ENCODE measurements at regions not wholly inside any gene's neighbourhood (a gene's known extent, or its start where the extent isn't known, plus 50 kb on each side); places are given as distances from the start of the nearest gene placed in this dataset.

- TF ChIP-seq EZH2phosphoT487 (IDR thresholded peaks at IDR 0.05; ENCODE audit: borderline replicate concordance, low read length) (no peak), CTCF (IDR thresholded peaks at IDR 0.05; ENCODE audit: low read depth, low read length, poor library complexity, severe bottlenecking) (no peak)
- Histone ChIP-seq H3K9me3 (ENCODE audit: control insufficient read depth, insufficient read depth, low read length) (no peaks in the 10 kb centered on the region), H4K20me1 (ENCODE audit: control insufficient read depth, insufficient read depth, low read depth, low read length) (no peaks in the 10 kb centered on the region), H3F3A (ENCODE audit: control insufficient read depth, insufficient read depth) (no peaks in the 10 kb centered on the region), H3K36me3 (ENCODE audit: control insufficient read depth, low read length) (no peaks in the 10 kb centered on the region), H3K9me2 (replicated peaks; ENCODE audit: control insufficient read depth, low read length) (no peaks in the 10 kb centered on the region), H3K27me3 (ENCODE audit: control insufficient read depth, low read length) (peaks cover 23% of the 10 kb centered on the region), H3K4me2 (ENCODE audit: low read length) (no peak overlapping the region), H3K27ac (ENCODE audit: low read depth, low read length) (no peak overlapping the region), H3K4me3 (ENCODE audit: low read length) (no peak overlapping the region), H3K79me2 (ENCODE audit: control insufficient read depth, low read length) (no peaks in the 10 kb centered on the region), H3K4me1 (ENCODE audit: control insufficient read depth, low read length) (no peaks in the 10 kb centered on the region)
Measured at GRCh38 chr6:21666853-21667681, 73.5 kb downstream of the SOX4 start.

- H3K4me3 ChIP-seq (ENCODE audit: low read length) = no peak overlapping the region
- no peaks in the 10 kb centered on the region for H3K79me2 ChIP-seq (ENCODE audit: control insufficient read depth, low read length)
- no peaks in the 10 kb centered on the region for H3K9me3 ChIP-seq (ENCODE audit: control insufficient read depth, insufficient read depth, low read length)
- H3K9me2 ChIP-seq (replicated peaks; ENCODE audit: control insufficient read depth, low read length) = no peaks in the 10 kb centered on the region
- H4K20me1 ChIP-seq (ENCODE audit: control insufficient read depth, insufficient read depth, low read depth, low read length) = no peaks in the 10 kb centered on the region
- TF ChIP-seq EZH2phosphoT487 (IDR thresholded peaks at IDR 0.05; ENCODE audit: borderline replicate concordance, low read length) (no peak), CTCF (IDR thresholded peaks at IDR 0.05; ENCODE audit: low read depth, low read length, poor library complexity, severe bottlenecking) (no peak)
- peaks cover 23% of the 10 kb centered on the region for H3K27me3 ChIP-seq (ENCODE audit: control insufficient read depth, low read length)
- no peaks in the 10 kb centered on the region for H3K4me1 ChIP-seq (ENCODE audit: control insufficient read depth, low read length)
- no peaks in the 10 kb centered on the region for H3K36me3 ChIP-seq (ENCODE audit: control insufficient read depth, low read length)
- H3F3A ChIP-seq (ENCODE audit: control insufficient read depth, insufficient read depth) = no peaks in the 10 kb centered on the region
- no peak overlapping the region for H3K4me2 ChIP-seq (ENCODE audit: low read length)
- H3K27ac ChIP-seq (ENCODE audit: low read depth, low read length) = no peak overlapping the region
Measured at GRCh38 chr6:21668795-21669194, 75.2 kb downstream of the SOX4 start.

- H3K9me3 ChIP-seq (ENCODE audit: control insufficient read depth, insufficient read depth, low read length) = no peaks in the 10 kb centered on the region
- H4K20me1 ChIP-seq (ENCODE audit: control insufficient read depth, insufficient read depth, low read depth, low read length) = no peaks in the 10 kb centered on the region
- H3K27ac ChIP-seq (ENCODE audit: low read depth, low read length) = no peak overlapping the region
- no peaks in the 10 kb centered on the region for H3K79me2 ChIP-seq (ENCODE audit: control insufficient read depth, low read length)
- no peaks in the 10 kb centered on the region for H3K4me1 ChIP-seq (ENCODE audit: control insufficient read depth, low read length)
- no peak overlapping the region for H3K4me2 ChIP-seq (ENCODE audit: low read length)
- H3K27me3 ChIP-seq (ENCODE audit: control insufficient read depth, low read length) = no peaks in the 10 kb centered on the region
- H3F3A ChIP-seq (ENCODE audit: control insufficient read depth, insufficient read depth) = no peaks in the 10 kb centered on the region
- no peak for TF ChIP-seq CTCF (IDR thresholded peaks at IDR 0.05; ENCODE audit: low read depth, low read length, poor library complexity, severe bottlenecking)
- TF ChIP-seq EZH2phosphoT487 (IDR thresholded peaks at IDR 0.05; ENCODE audit: borderline replicate concordance, low read length) = no peak
- H3K9me2 ChIP-seq (replicated peaks; ENCODE audit: control insufficient read depth, low read length) = no peaks in the 10 kb centered on the region
- H3K36me3 ChIP-seq (ENCODE audit: control insufficient read depth, low read length) = no peaks in the 10 kb centered on the region
- no peak overlapping the region for H3K4me3 ChIP-seq (ENCODE audit: low read length)
Measured at GRCh38 chr6:21676769-21677168, 83.2 kb downstream of the SOX4 start.

Measured in DOHH2 (cell line).